Memory B cell (primary cell): ENCODE measurements at regions not wholly inside any gene's neighbourhood (a gene's known extent, or its start where the extent isn't known, plus 50 kb on each side); places are given as distances from the start of the nearest gene placed in this dataset.

Experiments used
- ATAC-seq: fragments of 150-1000 bp; cut with Tn5 transposase; 2 replicates; pipeline ENCODE4 v1.10.0; 2021; ENCODE audit warnings: low read depth, mild to moderate bottlenecking, moderate library complexity
- DNase-seq, 2 donors: peaks; one replicate each; pipeline ENCODE4 v3.0.0; 2022; ENCODE audit warnings: low spot score in 2 of 2
- H3K27ac Mint-ChIP-seq: one replicate; pipeline ENCODE4 v1.8.0; 2022; ENCODE audit warnings: mild to moderate bottlenecking, moderate library complexity, mixed read lengths
- H3K27me3 Mint-ChIP-seq: one replicate; pipeline ENCODE4 v1.8.0; 2022; ENCODE audit warnings: mixed read lengths
- H3K36me3 Mint-ChIP-seq: one replicate; pipeline ENCODE4 v1.8.0; 2022; ENCODE audit warnings: mild to moderate bottlenecking, mixed read lengths
- H3K4me1 Mint-ChIP-seq: one replicate; pipeline ENCODE4 v1.8.0; 2022; ENCODE audit warnings: mixed read lengths
- H3K4me3 Mint-ChIP-seq: one replicate; pipeline ENCODE4 v1.8.0; 2022; ENCODE audit warnings: mild to moderate bottlenecking, moderate library complexity, mixed read lengths
- H3K9me3 Mint-ChIP-seq: one replicate; pipeline ENCODE4 v1.8.0; 2022; ENCODE audit warnings: mixed read lengths

DNA sequence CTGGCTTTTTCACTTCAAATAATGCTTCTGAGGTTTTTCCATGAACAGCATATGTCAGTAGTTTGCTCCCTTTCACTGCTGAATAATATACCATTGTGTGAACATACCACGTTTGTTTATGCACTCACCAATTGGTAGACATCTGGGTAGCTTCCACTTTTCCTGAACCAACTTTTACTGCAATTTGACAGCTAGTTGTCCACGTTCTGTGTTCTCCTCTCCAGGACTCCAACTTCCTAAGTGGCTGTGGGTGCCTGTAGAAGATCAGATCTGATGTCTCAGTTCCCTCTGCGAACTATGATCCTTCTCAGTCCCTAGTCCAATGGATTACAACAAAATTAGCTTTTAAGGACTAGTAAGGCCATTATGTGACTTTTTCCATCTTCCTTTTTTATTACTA, 64.7 kb upstream of the PTCHD1 start:
- no peaks in the 10 kb centered on the region for H3K9me3 Mint-ChIP-seq
- no peak for ATAC-seq

DNA sequence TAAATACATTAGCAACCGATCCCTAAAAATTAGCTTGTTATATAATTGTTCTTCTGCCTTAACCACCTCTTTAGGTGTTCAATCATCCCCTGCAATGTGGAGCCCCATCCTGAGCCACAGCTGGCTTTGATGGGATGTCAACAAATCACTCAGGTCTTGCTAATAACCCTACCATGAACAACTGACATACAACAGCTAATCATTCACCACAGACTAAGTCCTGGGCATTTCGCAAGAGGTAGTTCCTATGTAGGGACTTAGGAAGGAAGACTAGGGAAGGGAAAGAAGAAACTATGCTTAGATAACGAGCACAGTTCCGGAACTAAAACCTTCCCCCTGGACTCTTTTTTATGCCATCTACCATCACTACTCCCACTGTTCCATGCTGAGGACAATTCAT, 63.6 kb upstream of the PTCHD1 start:
- ATAC-seq (no peak), DNase-seq (no peak)
- no peaks in the 10 kb centered on the region for H3K9me3 Mint-ChIP-seq
- H3K36me3 Mint-ChIP-seq: no peaks in the 10 kb centered on the region
- no peak overlapping the region for H3K27ac Mint-ChIP-seq
- H3K4me1 Mint-ChIP-seq: no peaks in the 10 kb centered on the region
- H3K4me3 Mint-ChIP-seq: no peak overlapping the region
- no peaks in the 10 kb centered on the region for H3K27me3 Mint-ChIP-seq

More for the DNA sequence above, 64.7 kb upstream of the PTCHD1 start:
- H3K4me1 Mint-ChIP-seq: no peaks in the 10 kb centered on the region
- no peaks in the 10 kb centered on the region for H3K27me3 Mint-ChIP-seq
- H3K4me3 Mint-ChIP-seq: no peak overlapping the region
- H3K27ac Mint-ChIP-seq: no peak overlapping the region
- no peaks in the 10 kb centered on the region for H3K36me3 Mint-ChIP-seq
- DNase-seq: no peak

DNA sequence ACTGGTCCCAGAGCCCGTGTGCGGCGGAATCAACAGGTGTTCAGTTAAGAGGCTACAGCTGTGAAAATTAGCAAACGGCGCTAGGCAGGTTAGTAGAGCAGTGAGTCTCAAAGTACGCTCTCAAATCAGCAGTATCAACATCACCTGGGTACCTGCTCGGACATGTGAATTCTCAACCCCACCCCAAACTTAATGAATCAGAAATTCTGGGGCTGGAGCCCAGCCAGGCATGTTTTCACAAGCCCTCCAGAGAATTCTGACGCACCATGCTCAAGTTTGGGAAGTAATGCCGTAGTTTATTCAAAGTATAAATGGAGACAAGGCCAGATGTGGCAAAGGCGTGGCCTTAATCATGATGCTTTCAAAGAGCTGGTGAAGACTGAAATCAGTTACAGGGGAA, 58.2 kb upstream of the PTCHD1 start:
- Mint-ChIP-seq H3K36me3 (no peaks in the 10 kb centered on the region), H3K27ac (no peak overlapping the region), H3K4me3 (no peak overlapping the region), H3K9me3 (no peaks in the 10 kb centered on the region), H3K27me3 (peaks cover 2% of the 10 kb centered on the region), H3K4me1 (no peaks in the 10 kb centered on the region)
- no peak for DNase-seq
- no peak for ATAC-seq
